Panc1 (cell line): ENCODE measurements at regions not wholly inside any gene's neighbourhood (a gene's known extent, or its start where the extent isn't known, plus 50 kb on each side); places are given as distances from the start of the nearest gene placed in this dataset.

ENCODE experiments used
- ATAC-seq: fragments of 200-7000 bp; cut with Tn5 transposase; 2 replicates; pipeline ENCODE4 v1.9.1; 2020; ENCODE audit warnings: mild to moderate bottlenecking, moderate library complexity
- BruUV-seq: library from RNA; stranded (reverse); fragments of 400-500 nt; replicated peaks from 2 replicates; lab custom pipeline; 2021; lab: Mats Ljungman, UMichigan
- CTCF ChIA-PET: fragments of 300-600 bp; sonication (Branson Sonifier 250); formaldehyde crosslinking; loops from one replicate; lab custom pipeline; 2022; ENCODE audit warnings: antibody characterized with exemption; lab: Charles Lee
- POLR2A ChIA-PET: fragments of 300-600 bp; sonication (Branson Sonifier 250); formaldehyde crosslinking; loops from one replicate; lab custom pipeline; 2022; ENCODE audit warnings: antibody characterized with exemption; lab: Charles Lee
- DNase-seq: peaks from one replicate; pipeline ENCODE4 v3.0.0-alpha.2; 2010; ENCODE audit warnings: low read depth, low spot score
- H3K27ac ChIP-seq: 2 replicates; pipeline ENCODE4 v1.5.1; 2011; ENCODE audit warnings: mild to moderate bottlenecking, low read length, inconsistent platforms
- H3K27me3 ChIP-seq: fragments of 200-500 bp; sonication (Bioruptor generic); 2 replicates; pipeline ENCODE4 v1.6.0; 2014; ENCODE audit warnings: low read length, inconsistent platforms; ENCODE audit not compliant: control insufficient read depth, insufficient read depth
- H3K36me3 ChIP-seq: fragments of 200-500 bp; sonication (Bioruptor generic); 2 replicates; pipeline ENCODE4 v1.5.1; 2014; ENCODE audit warnings: inconsistent platforms, mild to moderate bottlenecking, low read length, moderate library complexity; ENCODE audit not compliant: control insufficient read depth, insufficient read depth
- H3K4me1 ChIP-seq: 2 replicates; pipeline ENCODE4 v1.5.1; 2011; ENCODE audit warnings: inconsistent platforms, mild to moderate bottlenecking, low read length, moderate library complexity; ENCODE audit not compliant: control insufficient read depth, insufficient read depth
- H3K4me3 ChIP-seq, 2 experiments: 2 replicates each; pipeline ENCODE4 v1.5.1; 2011 to 2012; ENCODE audit warnings: low read depth in 2 of 2, low read length in 2 of 2, mild to moderate bottlenecking in 2 of 2, inconsistent platforms in 1 of 2, moderate library complexity in 1 of 2
- H3K9me3 ChIP-seq: fragments of 200-500 bp; sonication (Bioruptor generic); 2 replicates; pipeline ENCODE4 v1.5.1; 2014; ENCODE audit warnings: low read depth, mild to moderate bottlenecking, inconsistent platforms, low read length, moderate library complexity; ENCODE audit not compliant: control insufficient read depth, insufficient read depth
- CTCF ChIP-seq: fragments of 450-650 bp; IDR thresholded peaks from 2 replicates; pipeline ENCODE4 v1.5.1; 2017; ENCODE audit warnings: mild to moderate bottlenecking
- POLR2AphosphoS5 ChIP-seq: IDR thresholded peaks from 2 replicates; pipeline ENCODE4 v1.6.1; 2012; ENCODE audit warnings: mild to moderate bottlenecking, low read depth, low read length, moderate library complexity
- REST ChIP-seq, 2 experiments: IDR thresholded peaks; 2 replicates each; pipeline ENCODE4 v1.6.1; 2011 to 2012; ENCODE audit warnings: low read depth in 2 of 2, control low read depth in 1 of 2, low read length in 1 of 2, mild to moderate bottlenecking in 1 of 2, moderate library complexity in 1 of 2; ENCODE audit not compliant: insufficient read depth in 1 of 2
- SIN3A ChIP-seq: IDR thresholded peaks from 2 replicates; pipeline ENCODE4 v1.6.1; 2012; ENCODE audit warnings: low read depth, mild to moderate bottlenecking, low read length, moderate library complexity, borderline replicate concordance; ENCODE audit not compliant: insufficient read depth
- TCF7L2 ChIP-seq: IDR thresholded peaks from 2 replicates; pipeline ENCODE4 v1.6.1; 2011; ENCODE audit warnings: mild to moderate bottlenecking, low read depth, low read length, inconsistent platforms
- in situ Hi-C: cut with HindIII; loops from 2 replicates; pipeline ENCODE4 v1.10.0; 2016; ENCODE audit warnings: low sequenced_read_pairs, low pct_unique_long_range_greater_than_20kb
- intact Hi-C: fragments of 100-400 bp; cut with micrococcal nuclease; formaldehyde crosslinking; loops from one replicate; pipeline ENCODE4 v1.10.0; 2022; ENCODE audit not compliant: unreplicated experiment

- TF ChIP-seq SIN3A (no peak), REST (IDR thresholded peaks at IDR 0.05; ENCODE audit: insufficient read depth in 1 of 2, low read depth in 2 of 2, low read length in 1 of 2) (no peak), CTCF (no peak), TCF7L2 (no peak), POLR2AphosphoS5 (no peak)
- Histone ChIP-seq H3K27ac (no peak overlapping the region), H3K36me3 (no peaks in the 10 kb centered on the region), H3K4me1 (no peaks in the 10 kb centered on the region), H3K27me3 (0 out of 2 replicates have a peak, but pooled peaks cover 4% of the 10 kb centered on the region), H3K9me3 (no peaks in the 10 kb centered on the region), H3K4me3 (no peak overlapping the region)
- no TSS peak for BruUV-seq
- in situ Hi-C loops (no loop called here), intact Hi-C loops (no loop called here)
- DNase-seq (no peak), ATAC-seq (no peak)
- CTCF ChIA-PET, result no interaction called here
- POLR2A ChIA-PET, result no interaction called here
These were observed 56.8 kb upstream of the PPP2R3A start for GRCh38 chr3:135908737-135909136.

GRCh38 chr3:135911110-135911509 lies 54.4 kb upstream of the PPP2R3A start:
- Histone ChIP-seq H3K9me3 (no peaks in the 10 kb centered on the region), H3K4me3 (no peak overlapping the region), H3K27ac (no peak overlapping the region), H3K4me1 (no peaks in the 10 kb centered on the region), H3K27me3 (no peaks in the 10 kb centered on the region), H3K36me3 (no peaks in the 10 kb centered on the region)
- CTCF ChIA-PET, result no interaction called here
- intact Hi-C loops, result no loop called here
- no TSS peak for BruUV-seq
- ATAC-seq (no peak), DNase-seq (no peak)
- no peak for TF ChIP-seq REST (IDR thresholded peaks at IDR 0.05; ENCODE audit: insufficient read depth in 1 of 2, low read depth in 2 of 2, low read length in 1 of 2)
- TF ChIP-seq POLR2AphosphoS5, result no peak
- no peak for TF ChIP-seq SIN3A
- TF ChIP-seq CTCF, result no peak
- no peak for TF ChIP-seq TCF7L2
- in situ Hi-C loops, result no loop called here
- POLR2A ChIA-PET, result no interaction called here
